ENCODE measurements at regions not wholly inside any gene's neighbourhood (a gene's known extent, or its start where the extent isn't known, plus 50 kb on each side); places are given as distances from the start of the nearest gene placed in this dataset.

DNA sequence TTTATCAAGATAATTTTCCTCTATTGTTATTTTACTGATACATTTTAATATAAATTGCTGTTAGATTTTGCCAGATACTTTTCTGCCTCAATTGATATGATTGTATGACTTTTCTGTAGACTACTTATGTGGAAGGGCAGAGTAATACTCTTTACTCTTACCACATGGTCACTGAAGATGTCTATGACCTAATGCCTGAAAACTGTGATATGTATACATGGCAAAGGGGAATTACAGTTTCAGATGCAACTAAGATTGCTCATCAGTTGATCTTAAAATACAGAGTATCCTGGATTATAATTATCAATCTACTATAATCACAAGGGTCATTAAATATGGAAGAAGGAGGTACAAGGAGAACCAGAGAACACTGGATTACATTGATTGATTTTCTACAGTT lies 1528.0 kb downstream of the BRINP3 start:
- Histone ChIP-seq H3K27ac (ENCODE audit: low read length) (no peak overlapping the region), H4K20me1 (ENCODE audit: insufficient read depth) (no peaks in the 10 kb centered on the region), H3K4me2 (ENCODE audit: low read length) (no peak overlapping the region), H3K79me2 (replicated peaks; ENCODE audit: insufficient read depth, low read length) (no peaks in the 10 kb centered on the region), H3K36me3 (ENCODE audit: insufficient read depth, low read length) (no peaks in the 10 kb centered on the region), H2AFZ (ENCODE audit: low read depth, low read length) (no peak overlapping the region), H3K4me3 (ENCODE audit: low read length) (no peak overlapping the region), H3K9me3 (ENCODE audit: low read length) (no peaks in the 10 kb centered on the region), H3K27me3 (ENCODE audit: insufficient read depth, low read depth, low read length) (no peaks in the 10 kb centered on the region), H3K9ac (ENCODE audit: low read length) (no peak overlapping the region), H3K9me2 (ENCODE audit: insufficient read depth, low read length) (no peaks in the 10 kb centered on the region), H3F3A (ENCODE audit: insufficient read depth, low read length, poor library complexity, severe bottlenecking) (no peaks in the 10 kb centered on the region)
- TF ChIP-seq TAF1 (IDR thresholded peaks at IDR 0.05; ENCODE audit: low read depth) = no peak
- no peak for TF ChIP-seq RAD21 (conservative IDR thresholded peaks at IDR 0.05)
- TF ChIP-seq, protein P1, sequence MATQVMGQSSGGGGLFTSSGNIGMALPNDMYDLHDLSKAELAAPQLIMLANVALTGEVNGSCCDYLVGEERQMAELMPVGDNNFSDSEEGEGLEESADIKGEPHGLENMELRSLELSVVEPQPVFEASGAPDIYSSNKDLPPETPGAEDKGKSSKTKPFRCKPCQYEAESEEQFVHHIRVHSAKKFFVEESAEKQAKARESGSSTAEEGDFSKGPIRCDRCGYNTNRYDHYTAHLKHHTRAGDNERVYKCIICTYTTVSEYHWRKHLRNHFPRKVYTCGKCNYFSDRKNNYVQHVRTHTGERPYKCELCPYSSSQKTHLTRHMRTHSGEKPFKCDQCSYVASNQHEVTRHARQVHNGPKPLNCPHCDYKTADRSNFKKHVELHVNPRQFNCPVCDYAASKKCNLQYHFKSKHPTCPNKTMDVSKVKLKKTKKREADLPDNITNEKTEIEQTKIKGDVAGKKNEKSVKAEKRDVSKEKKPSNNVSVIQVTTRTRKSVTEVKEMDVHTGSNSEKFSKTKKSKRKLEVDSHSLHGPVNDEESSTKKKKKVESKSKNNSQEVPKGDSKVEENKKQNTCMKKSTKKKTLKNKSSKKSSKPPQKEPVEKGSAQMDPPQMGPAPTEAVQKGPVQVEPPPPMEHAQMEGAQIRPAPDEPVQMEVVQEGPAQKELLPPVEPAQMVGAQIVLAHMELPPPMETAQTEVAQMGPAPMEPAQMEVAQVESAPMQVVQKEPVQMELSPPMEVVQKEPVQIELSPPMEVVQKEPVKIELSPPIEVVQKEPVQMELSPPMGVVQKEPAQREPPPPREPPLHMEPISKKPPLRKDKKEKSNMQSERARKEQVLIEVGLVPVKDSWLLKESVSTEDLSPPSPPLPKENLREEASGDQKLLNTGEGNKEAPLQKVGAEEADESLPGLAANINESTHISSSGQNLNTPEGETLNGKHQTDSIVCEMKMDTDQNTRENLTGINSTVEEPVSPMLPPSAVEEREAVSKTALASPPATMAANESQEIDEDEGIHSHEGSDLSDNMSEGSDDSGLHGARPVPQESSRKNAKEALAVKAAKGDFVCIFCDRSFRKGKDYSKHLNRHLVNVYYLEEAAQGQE (IDR thresholded peaks at IDR 0.05; ENCODE audit: borderline replicate concordance) = no peak
- no peak for TF ChIP-seq EP300 (conservative IDR thresholded peaks at IDR 0.05; ENCODE audit: poor library complexity, severe bottlenecking)

DNA sequence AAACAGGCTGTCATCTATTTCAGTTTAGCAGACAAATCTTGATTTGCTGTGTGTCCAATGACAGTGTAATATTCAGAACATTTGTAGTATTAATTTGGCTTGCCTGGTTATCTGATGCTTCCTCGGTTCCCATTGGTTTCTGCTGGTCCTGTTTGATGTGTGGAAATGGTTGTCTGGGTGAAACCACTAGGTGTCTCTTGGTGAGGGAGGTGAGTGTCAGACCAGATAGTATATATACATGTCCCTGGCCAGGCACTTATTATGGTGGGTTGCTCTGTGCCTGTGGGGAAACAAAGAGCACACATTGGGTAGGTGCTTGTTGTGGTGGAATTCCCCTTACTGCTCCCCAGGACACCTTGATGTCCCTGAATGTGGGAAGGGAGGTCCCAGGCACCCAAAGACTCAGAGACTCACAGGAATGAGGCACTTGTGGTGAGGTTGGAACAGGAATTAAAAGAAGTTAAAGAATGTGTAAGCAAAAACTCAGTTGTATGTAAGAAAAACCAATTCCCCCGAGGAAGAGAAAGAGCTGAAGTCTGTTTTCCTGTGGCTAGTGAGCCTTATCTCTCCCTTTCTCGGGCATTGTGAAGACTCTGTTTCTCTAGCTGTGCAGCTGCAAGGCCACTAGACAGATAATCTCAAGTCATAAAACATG lies 1519.1 kb downstream of the BRINP3 start:
- H3K79me2 ChIP-seq (replicated peaks; ENCODE audit: insufficient read depth, low read length) = no peaks in the 10 kb centered on the region
- TF ChIP-seq EP300 (conservative IDR thresholded peaks at IDR 0.05; ENCODE audit: poor library complexity, severe bottlenecking) (no peak), RAD21 (conservative IDR thresholded peaks at IDR 0.05) (no peak)
- TF ChIP-seq, protein P2, sequence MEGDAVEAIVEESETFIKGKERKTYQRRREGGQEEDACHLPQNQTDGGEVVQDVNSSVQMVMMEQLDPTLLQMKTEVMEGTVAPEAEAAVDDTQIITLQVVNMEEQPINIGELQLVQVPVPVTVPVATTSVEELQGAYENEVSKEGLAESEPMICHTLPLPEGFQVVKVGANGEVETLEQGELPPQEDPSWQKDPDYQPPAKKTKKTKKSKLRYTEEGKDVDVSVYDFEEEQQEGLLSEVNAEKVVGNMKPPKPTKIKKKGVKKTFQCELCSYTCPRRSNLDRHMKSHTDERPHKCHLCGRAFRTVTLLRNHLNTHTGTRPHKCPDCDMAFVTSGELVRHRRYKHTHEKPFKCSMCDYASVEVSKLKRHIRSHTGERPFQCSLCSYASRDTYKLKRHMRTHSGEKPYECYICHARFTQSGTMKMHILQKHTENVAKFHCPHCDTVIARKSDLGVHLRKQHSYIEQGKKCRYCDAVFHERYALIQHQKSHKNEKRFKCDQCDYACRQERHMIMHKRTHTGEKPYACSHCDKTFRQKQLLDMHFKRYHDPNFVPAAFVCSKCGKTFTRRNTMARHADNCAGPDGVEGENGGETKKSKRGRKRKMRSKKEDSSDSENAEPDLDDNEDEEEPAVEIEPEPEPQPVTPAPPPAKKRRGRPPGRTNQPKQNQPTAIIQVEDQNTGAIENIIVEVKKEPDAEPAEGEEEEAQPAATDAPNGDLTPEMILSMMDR (IDR thresholded peaks at IDR 0.05; ENCODE audit: poor library complexity, severe bottlenecking) = no peak
- TF ChIP-seq, protein P1 (IDR thresholded peaks at IDR 0.05; ENCODE audit: borderline replicate concordance) = no peak
- H3K9me3 ChIP-seq (ENCODE audit: low read length) = no peaks in the 10 kb centered on the region
- no peaks in the 10 kb centered on the region for H4K20me1 ChIP-seq (ENCODE audit: insufficient read depth)
- no peak overlapping the region for H3K4me2 ChIP-seq (ENCODE audit: low read length)
- no peaks in the 10 kb centered on the region for H3K9me2 ChIP-seq (ENCODE audit: insufficient read depth, low read length)
- H2AFZ ChIP-seq (ENCODE audit: low read depth, low read length) = no peak overlapping the region
- H3F3A ChIP-seq (ENCODE audit: insufficient read depth, low read length, poor library complexity, severe bottlenecking) = no peaks in the 10 kb centered on the region
- no peaks in the 10 kb centered on the region for H3K36me3 ChIP-seq (ENCODE audit: insufficient read depth, low read length)
- no peaks in the 10 kb centered on the region for H3K27me3 ChIP-seq (ENCODE audit: insufficient read depth, low read depth, low read length)
- no peak overlapping the region for H3K4me3 ChIP-seq (ENCODE audit: low read length)
- no peak overlapping the region for H3K9ac ChIP-seq (ENCODE audit: low read length)
- H3K27ac ChIP-seq (ENCODE audit: low read length) = no peak overlapping the region
